GM10248 (cell line): ENCODE measurements at regions not wholly inside any gene's neighbourhood (a gene's known extent, or its start where the extent isn't known, plus 50 kb on each side); places are given as distances from the start of the nearest gene placed in this dataset.

ENCODE experiments used
- CTCF ChIA-PET: fragments of 300-600 bp; sonication (Branson Sonifier 250); formaldehyde crosslinking; extraction: SDS; loops from one replicate; lab custom pipeline; 2021; ENCODE audit warnings: antibody characterized with exemption; lab: Yijun Ruan, JAX
- POLR2A ChIA-PET: fragments of 350-650 bp; sonication (Branson Sonifier 250); formaldehyde crosslinking; extraction: SDS; loops from one replicate; lab custom pipeline; 2020; ENCODE audit warnings: antibody characterized with exemption; lab: Yijun Ruan, JAX
- DNase-seq: peaks from one replicate; pipeline ENCODE4 v3.0.0; 2012; ENCODE audit errors: extremely low spot score
- TF ChIP-seq, protein P1 (sequence below): IDR thresholded peaks from 2 replicates; pipeline ENCODE4 v1.5.1; 2012; ENCODE audit warnings: mild to moderate bottlenecking, low read depth; ENCODE audit errors: extremely low read depth, missing control alignments, control extremely low read depth

- ChIA-PET POLR2A (no interaction called here), CTCF (no interaction called here)
- TF ChIP-seq, protein P1, sequence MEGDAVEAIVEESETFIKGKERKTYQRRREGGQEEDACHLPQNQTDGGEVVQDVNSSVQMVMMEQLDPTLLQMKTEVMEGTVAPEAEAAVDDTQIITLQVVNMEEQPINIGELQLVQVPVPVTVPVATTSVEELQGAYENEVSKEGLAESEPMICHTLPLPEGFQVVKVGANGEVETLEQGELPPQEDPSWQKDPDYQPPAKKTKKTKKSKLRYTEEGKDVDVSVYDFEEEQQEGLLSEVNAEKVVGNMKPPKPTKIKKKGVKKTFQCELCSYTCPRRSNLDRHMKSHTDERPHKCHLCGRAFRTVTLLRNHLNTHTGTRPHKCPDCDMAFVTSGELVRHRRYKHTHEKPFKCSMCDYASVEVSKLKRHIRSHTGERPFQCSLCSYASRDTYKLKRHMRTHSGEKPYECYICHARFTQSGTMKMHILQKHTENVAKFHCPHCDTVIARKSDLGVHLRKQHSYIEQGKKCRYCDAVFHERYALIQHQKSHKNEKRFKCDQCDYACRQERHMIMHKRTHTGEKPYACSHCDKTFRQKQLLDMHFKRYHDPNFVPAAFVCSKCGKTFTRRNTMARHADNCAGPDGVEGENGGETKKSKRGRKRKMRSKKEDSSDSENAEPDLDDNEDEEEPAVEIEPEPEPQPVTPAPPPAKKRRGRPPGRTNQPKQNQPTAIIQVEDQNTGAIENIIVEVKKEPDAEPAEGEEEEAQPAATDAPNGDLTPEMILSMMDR: no peak
- DNase-seq: no peak
Measured at GRCh38 chr20:48049171-48049570, 263.9 kb upstream of the SULF2 start.

DNA sequence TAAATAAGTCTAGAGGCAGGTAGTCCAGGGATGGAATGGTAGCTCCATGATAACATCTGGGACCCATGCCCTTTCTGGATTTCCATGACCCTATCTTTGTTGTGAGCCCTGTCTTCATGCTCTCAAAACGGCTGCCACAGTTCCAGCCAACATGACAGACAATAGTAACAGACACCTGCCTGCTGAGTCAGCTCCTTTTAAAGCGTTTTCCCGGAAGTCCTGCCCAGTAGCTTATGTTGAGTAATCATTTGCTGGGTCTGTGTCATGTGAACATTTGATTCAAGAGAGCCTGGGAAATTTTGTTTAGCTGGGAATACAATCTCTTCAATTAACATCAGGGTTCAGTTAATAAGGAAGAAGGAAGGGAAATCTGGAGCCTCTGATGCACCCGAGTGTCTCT, 262.2 kb upstream of the SULF2 start:
- no peak for DNase-seq
- POLR2A ChIA-PET: no interaction called here
- TF ChIP-seq, protein P1: no peak
- CTCF ChIA-PET: interaction anchor here (1.6 kb wide), 1 partner anchor 10 kb away, joined by 6 read pairs; no protein-coding TSS in a partner anchor

- TF ChIP-seq, protein P1: no peak
- ChIA-PET POLR2A (no interaction called here), CTCF (no interaction called here)
Measured at GRCh38 chr20:48042628-48043027, 257.3 kb upstream of the SULF2 start.

GRCh38 chr20:48041078-48041780, 255.9 kb upstream of the SULF2 start:
- DNase-seq: no peak
- TF ChIP-seq, protein P1: no peak
- ChIA-PET POLR2A (no interaction called here), CTCF (interaction anchor here (0.8 to 1.2 kb wide), 2 partner anchors 15 to 19 kb away, joined by 3 to 5 read pairs; no protein-coding TSS in a partner anchor)

More at GRCh38 chr20:48042628-48043027, 257.3 kb upstream of the SULF2 start:
- no peak for DNase-seq

GRCh38 chr20:48040491-48040890, 255.2 kb upstream of the SULF2 start:
- POLR2A ChIA-PET: no interaction called here
- TF ChIP-seq, protein P1: no peak
- CTCF ChIA-PET: no interaction called here
- DNase-seq: no peak

DNA sequence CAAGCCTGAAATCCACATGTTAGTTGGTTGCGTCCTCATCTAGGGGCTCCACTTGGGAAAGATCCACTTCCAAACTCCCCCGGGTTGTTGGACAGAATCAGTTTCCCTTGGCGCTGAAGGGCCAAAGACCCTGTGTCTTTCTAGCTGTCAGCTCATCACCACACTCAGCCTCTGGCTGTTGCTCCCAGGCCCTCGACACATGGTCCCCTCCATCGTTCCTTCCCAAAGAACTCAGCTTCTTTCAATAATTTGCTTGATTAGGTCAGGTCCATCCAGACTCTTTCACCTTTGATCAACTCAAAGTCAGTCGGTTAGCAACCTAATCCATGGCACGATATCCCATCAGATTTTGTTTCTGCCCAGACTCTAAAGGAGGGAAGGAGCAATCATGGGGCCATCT, 254.8 kb upstream of the SULF2 start:
- no peak for DNase-seq
- TF ChIP-seq, protein P1: no peak
- CTCF ChIA-PET: no interaction called here
- POLR2A ChIA-PET: no interaction called here
